GM12891 (cell line): ENCODE measurements at regions not wholly inside any gene's neighbourhood (a gene's known extent, or its start where the extent isn't known, plus 50 kb on each side); places are given as distances from the start of the nearest gene placed in this dataset.
"Not testable (repeated sequence)": the region's sequence is repeated elsewhere in the genome, so short reads cannot be mapped to it uniquely, and the experiment has no call there.

ENCODE experiments used
- POLR2A ChIP-seq: IDR thresholded peaks from 2 replicates; pipeline ENCODE4 v1.6.1; 2011; ENCODE audit warnings: low read depth, low read length, control low read depth
- SPI1 ChIP-seq: IDR thresholded peaks from 2 replicates; pipeline ENCODE4 v1.6.1; 2011; ENCODE audit warnings: low read depth, low read length, control low read depth

GRCh38 chr9:85792057-85792456 lies 50.3 kb upstream of the AGTPBP1 start:
- TF ChIP-seq POLR2A, SPI1: not testable (repeated sequence)
